GM23338 (cell line): ENCODE measurements at regions not wholly inside any gene's neighbourhood (a gene's known extent, or its start where the extent isn't known, plus 50 kb on each side); places are given as distances from the start of the nearest gene placed in this dataset.

Source experiments
- ATAC-seq: fragments of 200-7000 bp; cut with Tn5 transposase; 3 replicates; pipeline ENCODE4 v1.9.1; 2020
- DNase-seq: peaks from one replicate; pipeline ENCODE4 v3.0.0-alpha.2; 2015; ENCODE audit warnings: low spot score
- H2AFZ ChIP-seq: fragments of 200-600 bp; sonication (generic); 2 replicates; pipeline ENCODE4 v1.8.0; 2016; ENCODE audit warnings: antibody characterized with exemption, mild to moderate bottlenecking, moderate library complexity
- H3F3A ChIP-seq: fragments of 200-600 bp; sonication (generic); replicated peaks from 2 replicates; pipeline ENCODE4 v1.8.0; 2017; ENCODE audit warnings: antibody characterized with exemption, mixed run types, low read depth
- H3K27ac ChIP-seq: fragments of 200-600 bp; sonication (generic); 2 replicates; pipeline ENCODE4 v1.6.1; 2016; ENCODE audit warnings: low read depth
- H3K27me3 ChIP-seq: fragments of 200-600 bp; sonication (generic); 2 replicates; pipeline ENCODE4 v1.8.0; 2016; ENCODE audit warnings: mild to moderate bottlenecking, mixed run types, moderate library complexity; ENCODE audit not compliant: insufficient read depth
- H3K36me3 ChIP-seq: fragments of 200-600 bp; sonication (generic); 2 replicates; pipeline ENCODE4 v1.8.0; 2016; ENCODE audit warnings: mild to moderate bottlenecking; ENCODE audit not compliant: insufficient read depth
- H3K4me1 ChIP-seq: fragments of 200-600 bp; sonication (generic); 2 replicates; pipeline ENCODE4 v1.8.0; 2016; ENCODE audit warnings: mild to moderate bottlenecking, moderate library complexity; ENCODE audit not compliant: insufficient read depth
- H3K4me2 ChIP-seq: fragments of 200-600 bp; sonication (generic); 2 replicates; pipeline ENCODE4 v1.7.1; 2017; ENCODE audit warnings: mixed run types
- H3K4me3 ChIP-seq: fragments of 200-600 bp; sonication (generic); 2 replicates; pipeline ENCODE4 v1.6.1; 2016; ENCODE audit warnings: mixed run types
- H3K79me2 ChIP-seq: fragments of 200-600 bp; sonication (generic); replicated peaks from 2 replicates; pipeline ENCODE4 v1.8.0; 2017; ENCODE audit warnings: mild to moderate bottlenecking; ENCODE audit not compliant: insufficient read depth
- H3K9me2 ChIP-seq: fragments of 200-600 bp; sonication (generic); 2 replicates; pipeline ENCODE4 v1.8.0; 2017; ENCODE audit not compliant: insufficient read depth
- H4K20me1 ChIP-seq: fragments of 200-600 bp; sonication (generic); replicated peaks from 2 replicates; pipeline ENCODE4 v1.8.0; 2017; ENCODE audit warnings: mild to moderate bottlenecking; ENCODE audit not compliant: insufficient read depth
- H3K27ac Mint-ChIP-seq: 2 replicates; pipeline ENCODE4 v1.8.0; 2020; ENCODE audit warnings: inconsistent platforms, mild to moderate bottlenecking, moderate library complexity, mixed read lengths
- H3K27me3 Mint-ChIP-seq: 3 replicates; pipeline ENCODE4 v1.8.0; 2022; ENCODE audit warnings: low read depth, mild to moderate bottlenecking, moderate library complexity, mixed read lengths, inconsistent platforms; ENCODE audit not compliant: insufficient read depth, poor library complexity
- H3K36me3 Mint-ChIP-seq: 3 replicates; pipeline ENCODE4 v1.8.0; 2021; ENCODE audit warnings: low read depth, mild to moderate bottlenecking, inconsistent platforms, moderate library complexity, mixed read lengths
- H3K4me1 Mint-ChIP-seq: 3 replicates; pipeline ENCODE4 v1.8.0; 2020; ENCODE audit warnings: mild to moderate bottlenecking, inconsistent platforms, mixed read lengths
- H3K4me3 Mint-ChIP-seq: 3 replicates; pipeline ENCODE4 v1.8.0; 2021; ENCODE audit warnings: moderate library complexity, mild to moderate bottlenecking, inconsistent platforms, mixed read lengths
- H3K9me3 Mint-ChIP-seq: 3 replicates; pipeline ENCODE4 v1.8.0; 2020; ENCODE audit warnings: moderate library complexity, mild to moderate bottlenecking, inconsistent platforms, mixed read lengths
- CREB1 ChIP-seq: fragments of 250-450 bp; sonication (Bioruptor Pico); IDR thresholded peaks from 2 replicates; pipeline ENCODE4 v1.5.0; 2020; ENCODE audit warnings: low read depth, mild to moderate bottlenecking, moderate library complexity
- CTCF ChIP-seq, 2 experiments: fragments of 200-600 bp in 1 of 2; sonication (generic) in 1 of 2; conservative IDR thresholded peaks; 2 replicates each; pipeline versions ENCODE4 v1.5.1 to v1.6.1; 2016 to 2017; ENCODE audit warnings: antibody characterized with exemption in 2 of 2, low read depth in 2 of 2, mild to moderate bottlenecking in 2 of 2, moderate library complexity in 1 of 2
- ETS1 ChIP-seq: IDR thresholded peaks from 2 replicates; pipeline ENCODE4 v1.6.1; 2016; ENCODE audit warnings: antibody characterized with exemption
- EZH2 ChIP-seq: fragments of 200-600 bp; sonication (generic); IDR thresholded peaks from one replicate; pipeline ENCODE4 v1.8.0; 2017; ENCODE audit warnings: antibody characterized with exemption, mild to moderate bottlenecking, low read depth; ENCODE audit not compliant: unreplicated experiment
- EZH2phosphoT487 ChIP-seq: fragments of 200-600 bp; sonication (generic); IDR thresholded peaks from one replicate; pipeline ENCODE4 v1.8.1; 2018; ENCODE audit warnings: antibody characterized with exemption; ENCODE audit not compliant: unreplicated experiment
- NANOG ChIP-seq: IDR thresholded peaks from 2 replicates; pipeline ENCODE4 v1.6.1; 2016; ENCODE audit warnings: antibody characterized with exemption, borderline replicate concordance
- POLR2AphosphoS5 ChIP-seq: IDR thresholded peaks from 2 replicates; pipeline ENCODE4 v1.6.1; 2016; ENCODE audit warnings: antibody characterized with exemption, low read depth
- REST ChIP-seq: IDR thresholded peaks from one replicate; pipeline ENCODE4 v1.6.1; 2018; ENCODE audit warnings: antibody characterized with exemption; ENCODE audit not compliant: unreplicated experiment
- STAT1 ChIP-seq: IDR thresholded peaks from one replicate; pipeline ENCODE4 v1.6.1; 2016; ENCODE audit warnings: antibody characterized with exemption; ENCODE audit not compliant: unreplicated experiment
- ZNF114 ChIP-seq: fragments of 250-450 bp; sonication (Bioruptor Pico); IDR thresholded peaks from 2 replicates; pipeline ENCODE4 v1.5.0; 2020; ENCODE audit warnings: mild to moderate bottlenecking, moderate library complexity
- ZNF331 ChIP-seq: fragments of 250-450 bp; sonication (Bioruptor Pico); IDR thresholded peaks from 2 replicates; pipeline ENCODE4 v1.5.0; 2020; ENCODE audit warnings: low read depth, mild to moderate bottlenecking, moderate library complexity

GRCh38 chr6:2522521-2522920, 228.2 kb downstream of the MYLK4 start:
- no peaks in the 10 kb centered on the region; the same call in 1 of the 2 replicates for H3K36me3 ChIP-seq
- no peak overlapping the region for H3K4me3 Mint-ChIP-seq
- TF ChIP-seq EZH2phosphoT487, result no peak
- TF ChIP-seq STAT1, result no peak
- no peak for TF ChIP-seq REST
- TF ChIP-seq ETS1, result no peak
- no peak for TF ChIP-seq CTCF (conservative IDR thresholded peaks at IDR 0.05; ENCODE audit: low read depth in 2 of 2)
- no peak for TF ChIP-seq NANOG
- TF ChIP-seq EZH2, result no peak
- TF ChIP-seq CREB1 (CRISPR knock-in tag), result no peak
- peaks cover 7% of the 10 kb centered on the region; the same call in 2 of the 3 replicates for H3K36me3 Mint-ChIP-seq
- H3K9me3 Mint-ChIP-seq, result peaks cover 27% of the 10 kb centered on the region
- H4K20me1 ChIP-seq, result no peaks in the 10 kb centered on the region
- no peaks in the 10 kb centered on the region for H3K27me3 Mint-ChIP-seq
- no peaks in the 10 kb centered on the region for H3K4me1 ChIP-seq
- H3K4me3 ChIP-seq, result no peak overlapping the region
- no peaks in the 10 kb centered on the region for H3K79me2 ChIP-seq
- no peaks in the 10 kb centered on the region for H3F3A ChIP-seq
- peak overlapping the region; percentile 56; the same call in 1 of the 2 replicates for H2AFZ ChIP-seq
- no peak overlapping the region for H3K27ac ChIP-seq
- H3K27ac Mint-ChIP-seq, result no peak overlapping the region
- peaks cover 5% of the 10 kb centered on the region for H3K9me2 ChIP-seq
- DNase-seq (no peak), ATAC-seq (no peak)
- H3K4me2 ChIP-seq, result no peak overlapping the region
- no peaks in the 10 kb centered on the region for H3K4me1 Mint-ChIP-seq
- H3K27me3 ChIP-seq, result no peaks in the 10 kb centered on the region

- H3K4me3 Mint-ChIP-seq, result no peak overlapping the region
- no peak overlapping the region for H2AFZ ChIP-seq
- no peaks in the 10 kb centered on the region for H3K79me2 ChIP-seq
- H3K9me2 ChIP-seq, result peaks cover 5% of the 10 kb centered on the region
- no peaks in the 10 kb centered on the region for H3K4me1 Mint-ChIP-seq
- no peak overlapping the region for H3K27ac ChIP-seq
- H3K36me3 ChIP-seq, result no peaks in the 10 kb centered on the region; the same call in 1 of the 2 replicates
- peaks cover 7% of the 10 kb centered on the region; the same call in 2 of the 3 replicates for H3K9me3 Mint-ChIP-seq
- no peaks in the 10 kb centered on the region for H3F3A ChIP-seq
- no peaks in the 10 kb centered on the region for H4K20me1 ChIP-seq
- H3K4me3 ChIP-seq, result no peak overlapping the region
- no peaks in the 10 kb centered on the region for H3K4me1 ChIP-seq
- ATAC-seq, result no peak
- no peak overlapping the region for H3K4me2 ChIP-seq
- no peaks in the 10 kb centered on the region for H3K27me3 ChIP-seq
- DNase-seq, result no peak
- H3K36me3 Mint-ChIP-seq, result no peaks in the 10 kb centered on the region
- no peak overlapping the region for H3K27ac Mint-ChIP-seq
- peaks cover 2% of the 10 kb centered on the region for H3K27me3 Mint-ChIP-seq
- no peak for TF ChIP-seq ZNF114
- TF ChIP-seq REST, result no peak
- TF ChIP-seq POLR2AphosphoS5, result no peak
- no peak for TF ChIP-seq ZNF331 (CRISPR knock-in tag)
- no peak for TF ChIP-seq CTCF (conservative IDR thresholded peaks at IDR 0.05; ENCODE audit: low read depth in 2 of 2)
- no peak for TF ChIP-seq STAT1
- TF ChIP-seq EZH2, result no peak
- no peak for TF ChIP-seq CREB1 (CRISPR knock-in tag)
These were observed 232.8 kb downstream of the MYLK4 start for GRCh38 chr6:2517855-2518473.
